Activated CD4-positive, alpha-beta T cell treated with anti-CD3 and anti-CD28 coated beads for 36 hours (primary cell): ENCODE measurements at regions not wholly inside any gene's neighbourhood (a gene's known extent, or its start where the extent isn't known, plus 50 kb on each side); places are given as distances from the start of the nearest gene placed in this dataset.
"Not testable (repeated sequence)": the region's sequence is repeated elsewhere in the genome, so short reads cannot be mapped to it uniquely, and the experiment has no call there.

Source experiments
- ATAC-seq: fragments of 200-7000 bp; cut with Tn5 transposase; one replicate; pipeline ENCODE4 v1.10.0; 2021; ENCODE audit warnings: mild to moderate bottlenecking, moderate library complexity
- CTCF ChIA-PET: fragments of 350-600 bp; sonication (Branson Sonifier 250); formaldehyde crosslinking; loops from one replicate; lab custom pipeline; 2021; ENCODE audit warnings: antibody characterized with exemption; lab: Charles Lee
- POLR2A ChIA-PET: fragments of 350-600 bp; sonication (Branson Sonifier 250); formaldehyde crosslinking; loops from one replicate; lab custom pipeline; 2021; ENCODE audit warnings: antibody characterized with exemption, inconsistent platforms; lab: Charles Lee
- DNase-seq: peaks from one replicate; pipeline ENCODE4 v3.0.0-alpha.2; 2020
- H3K27ac Mint-ChIP-seq: one replicate; pipeline ENCODE4 v1.8.0; 2021; ENCODE audit warnings: mixed read lengths
- H3K27me3 Mint-ChIP-seq: one replicate; pipeline ENCODE4 v1.8.0; 2021; ENCODE audit warnings: mixed read lengths
- H3K36me3 Mint-ChIP-seq: one replicate; pipeline ENCODE4 v1.8.0; 2021; ENCODE audit warnings: low read depth, mixed read lengths
- H3K4me1 Mint-ChIP-seq: one replicate; pipeline ENCODE4 v1.8.0; 2021; ENCODE audit warnings: mixed read lengths
- H3K4me3 Mint-ChIP-seq: one replicate; pipeline ENCODE4 v1.8.0; 2021; ENCODE audit warnings: mild to moderate bottlenecking, moderate library complexity, mixed read lengths
- H3K9me3 Mint-ChIP-seq: one replicate; pipeline ENCODE4 v1.8.0; 2021; ENCODE audit warnings: low read depth, mixed read lengths
- intact Hi-C, 2 experiments: fragments of 100-400 bp; cut with DNase I in 1 of 2; cut with micrococcal nuclease in 1 of 2; formaldehyde crosslinking; loops; one replicate each; pipeline versions ENCODE4 v1.14.2 to v1.15.1; 2022 to 2024; cut with DNase I, micrococcal nuclease

- DNase-seq (no peak), ATAC-seq (no peak)
- intact Hi-C loops = no loop called here
- no peaks in the 10 kb centered on the region for H3K27me3 Mint-ChIP-seq
- POLR2A ChIA-PET = no interaction called here
- CTCF ChIA-PET = no interaction called here
- H3K9me3 Mint-ChIP-seq = peaks cover 3% of the 10 kb centered on the region
- no peak overlapping the region for H3K27ac Mint-ChIP-seq
- no peaks in the 10 kb centered on the region for H3K4me1 Mint-ChIP-seq
- no peaks in the 10 kb centered on the region for H3K36me3 Mint-ChIP-seq
- H3K4me3 Mint-ChIP-seq = no peak overlapping the region
Observed at GRCh38 chr1:104630567-104631149, 881.0 kb downstream of the AMY1C start.

- ATAC-seq (no peak), DNase-seq (no peak)
- ChIA-PET POLR2A (no interaction called here), CTCF (no interaction called here)
- Mint-ChIP-seq H3K4me3 (no peak overlapping the region), H3K27ac (no peak overlapping the region), H3K27me3 (no peaks in the 10 kb centered on the region), H3K4me1 (no peaks in the 10 kb centered on the region), H3K36me3 (no peaks in the 10 kb centered on the region), H3K9me3 (peaks cover 2% of the 10 kb centered on the region)
- intact Hi-C loops = no loop called here
Observed at GRCh38 chr1:104636581-104636980, 886.9 kb downstream of the AMY1C start.

DNA sequence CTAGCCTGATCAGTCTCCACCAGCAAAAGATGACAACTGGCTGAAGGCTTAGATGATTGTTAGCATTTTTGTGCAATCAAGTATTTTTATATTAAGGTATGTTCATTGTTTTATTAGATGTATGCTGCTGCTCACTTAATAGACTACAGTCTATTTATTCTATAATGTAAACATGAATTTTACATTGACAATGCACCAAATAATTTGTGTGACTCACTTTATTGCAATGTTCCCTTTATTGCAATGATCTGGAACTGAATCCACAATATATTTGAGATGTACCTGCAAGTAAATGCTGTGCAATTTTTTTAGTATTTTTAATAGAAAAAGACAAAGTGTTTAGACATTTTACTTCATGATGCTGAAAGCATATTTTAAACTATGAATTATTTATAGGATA is 896.5 kb downstream of the AMY1C start:
- Mint-ChIP-seq H3K27ac (no peak overlapping the region), H3K36me3 (no peaks in the 10 kb centered on the region), H3K27me3 (no peaks in the 10 kb centered on the region), H3K4me3 (no peak overlapping the region), H3K4me1 (no peaks in the 10 kb centered on the region), H3K9me3 (peaks cover 5% of the 10 kb centered on the region)
- ChIA-PET CTCF (no interaction called here), POLR2A (no interaction called here)
- ATAC-seq = no peak
- no peak for DNase-seq
- intact Hi-C loops = loop anchor here in 1 of 2 experiments (10.0 kb wide), 1 partner anchor 1149 kb away; no protein-coding TSS in a partner anchor

GRCh38 chr1:104648269-104648691 is 898.6 kb downstream of the AMY1C start:
- ATAC-seq (no peak), DNase-seq (no peak)
- H3K36me3 Mint-ChIP-seq = no peaks in the 10 kb centered on the region
- H3K9me3 Mint-ChIP-seq = peaks cover 5% of the 10 kb centered on the region
- no peaks in the 10 kb centered on the region for H3K4me1 Mint-ChIP-seq
- POLR2A ChIA-PET = no interaction called here
- H3K27ac Mint-ChIP-seq = no peak overlapping the region
- no peaks in the 10 kb centered on the region for H3K27me3 Mint-ChIP-seq
- no peak overlapping the region for H3K4me3 Mint-ChIP-seq
- intact Hi-C loops = loop anchor here in 1 of 2 experiments (10.0 kb wide), 1 partner anchor 1147 kb away; no protein-coding TSS in a partner anchor
- CTCF ChIA-PET = no interaction called here

- DNase-seq, H3K4me3 Mint-ChIP-seq, ATAC-seq, CTCF ChIA-PET, H3K36me3 Mint-ChIP-seq, H3K27me3 Mint-ChIP-seq, H3K4me1 Mint-ChIP-seq, intact Hi-C loops, H3K9me3 Mint-ChIP-seq, H3K27ac Mint-ChIP-seq, POLR2A ChIA-PET: not testable (repeated sequence)
Observed at GRCh38 chr1:104664374-104664773, 914.7 kb downstream of the AMY1C start.

DNA sequence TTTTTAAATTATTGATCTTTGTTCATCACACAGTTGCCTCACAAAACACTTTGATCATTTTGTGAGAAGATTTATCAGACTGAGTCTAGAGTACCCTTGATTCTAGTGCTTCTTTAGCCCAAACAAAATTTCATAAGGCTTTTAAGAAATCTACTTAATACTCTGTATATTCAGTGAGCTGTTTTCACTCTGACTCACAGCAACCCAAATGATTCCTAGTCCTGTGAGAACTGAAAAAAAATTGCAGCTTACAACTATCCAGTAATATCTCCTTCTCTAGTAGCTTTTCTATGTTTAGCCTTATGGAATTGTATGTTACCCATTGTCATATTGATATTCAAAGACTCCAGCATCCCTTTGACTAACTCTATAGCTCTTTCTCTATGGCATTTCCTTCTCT is 915.6 kb downstream of the AMY1C start:
- POLR2A ChIA-PET = no interaction called here
- CTCF ChIA-PET = no interaction called here
- no peaks in the 10 kb centered on the region for H3K27me3 Mint-ChIP-seq

GRCh38 chr1:104671684-104672353 is 922.1 kb downstream of the AMY1C start:
- ChIA-PET CTCF (no interaction called here), POLR2A (no interaction called here)
- Mint-ChIP-seq H3K4me1 (no peaks in the 10 kb centered on the region), H3K9me3 (peaks cover 3% of the 10 kb centered on the region), H3K27ac (no peak overlapping the region), H3K4me3 (no peak overlapping the region), H3K27me3 (no peaks in the 10 kb centered on the region), H3K36me3 (no peaks in the 10 kb centered on the region)
- no peak for DNase-seq
- intact Hi-C loops = no loop called here
- ATAC-seq = no peak

More for the DNA sequence above, 915.6 kb downstream of the AMY1C start:
- Mint-ChIP-seq H3K27ac (no peak overlapping the region), H3K4me3 (no peak overlapping the region), H3K4me1 (no peaks in the 10 kb centered on the region), H3K9me3 (peaks cover 2% of the 10 kb centered on the region), H3K36me3 (no peaks in the 10 kb centered on the region)
- DNase-seq (no peak), ATAC-seq (no peak)
- intact Hi-C loops = no loop called here

GRCh38 chr1:104699433-104699832 is 949.7 kb downstream of the AMY1C start:
- intact Hi-C loops = no loop called here
- CTCF ChIA-PET = no interaction called here

DNA sequence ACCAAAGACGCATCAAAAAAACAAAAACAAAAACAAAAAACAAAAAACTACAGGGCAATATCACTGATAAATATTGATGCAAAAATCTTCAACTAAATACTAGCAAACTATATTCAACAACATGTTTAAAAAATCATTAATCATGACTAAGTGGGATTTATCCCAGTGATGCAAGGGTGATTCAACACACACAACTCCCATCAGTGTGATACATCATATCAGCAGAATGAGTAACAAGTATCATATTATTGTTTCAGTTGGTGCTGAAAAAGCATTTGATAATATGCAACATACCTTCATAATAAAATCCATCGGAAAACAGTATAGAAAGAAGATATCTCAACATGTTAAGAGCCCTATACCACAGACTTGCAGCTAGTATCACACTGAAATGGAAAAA is 953.0 kb downstream of the AMY1C start:
- H3K4me1 Mint-ChIP-seq = peaks cover 3% of the 10 kb centered on the region
- intact Hi-C loops = no loop called here
- ATAC-seq (no peak), DNase-seq (no peak)
- H3K36me3 Mint-ChIP-seq = no peaks in the 10 kb centered on the region
- no peaks in the 10 kb centered on the region for H3K27me3 Mint-ChIP-seq
- H3K9me3 Mint-ChIP-seq = peaks cover 16% of the 10 kb centered on the region
- H3K4me3 Mint-ChIP-seq = no peak overlapping the region
- CTCF ChIA-PET = no interaction called here
- POLR2A ChIA-PET = no interaction called here
- no peak overlapping the region for H3K27ac Mint-ChIP-seq

More at GRCh38 chr1:104699433-104699832, 949.7 kb downstream of the AMY1C start:
- H3K9me3 Mint-ChIP-seq = peaks cover 29% of the 10 kb centered on the region
- H3K4me1 Mint-ChIP-seq = no peaks in the 10 kb centered on the region
- DNase-seq (no peak), ATAC-seq (no peak)
- POLR2A ChIA-PET = no interaction called here
- no peaks in the 10 kb centered on the region for H3K36me3 Mint-ChIP-seq
- no peak overlapping the region for H3K4me3 Mint-ChIP-seq
- no peak overlapping the region for H3K27ac Mint-ChIP-seq
- no peaks in the 10 kb centered on the region for H3K27me3 Mint-ChIP-seq

DNA sequence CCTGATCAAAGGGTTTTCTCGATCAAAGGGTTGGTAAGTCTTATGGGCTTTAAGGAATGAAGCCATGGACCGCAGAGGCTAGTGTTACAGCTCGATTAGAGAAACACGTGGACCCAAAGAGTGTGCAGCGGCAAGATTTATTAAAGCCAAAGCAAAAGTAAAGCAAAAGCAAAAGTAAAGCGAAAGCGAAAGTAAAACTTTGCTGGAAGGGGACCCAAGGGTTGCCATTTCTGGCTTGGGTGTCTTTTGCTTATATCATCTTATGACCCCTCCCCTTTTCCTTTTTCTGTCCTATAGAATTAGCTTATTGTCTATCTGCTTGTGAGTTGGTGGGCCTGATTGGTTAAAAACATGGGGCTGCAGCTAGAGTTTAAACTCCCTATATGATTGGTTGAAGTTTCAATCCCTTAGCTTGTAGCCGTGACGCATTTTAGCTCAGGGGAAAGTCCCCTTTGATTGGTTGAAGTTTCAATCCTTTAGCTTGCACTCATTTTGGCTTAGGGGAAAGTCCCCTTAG is 957.0 kb downstream of the AMY1C start:
- ATAC-seq = no peak
- POLR2A ChIA-PET = interaction anchor here (0.6 kb wide), 1 partner anchor 1401 kb away, joined by 3 read pairs; no protein-coding TSS in a partner anchor
- no peak for DNase-seq
- Mint-ChIP-seq H3K36me3 (no peaks in the 10 kb centered on the region), H3K27me3 (no peaks in the 10 kb centered on the region), H3K4me1 (peaks cover 3% of the 10 kb centered on the region), H3K27ac (no peak overlapping the region), H3K4me3 (no peak overlapping the region), H3K9me3 (peaks cover 11% of the 10 kb centered on the region)
- CTCF ChIA-PET = no interaction called here
- intact Hi-C loops = no loop called here

- DNase-seq (no peak), ATAC-seq (no peak)
- intact Hi-C loops = no loop called here
- H3K4me1 Mint-ChIP-seq = no peaks in the 10 kb centered on the region
- H3K4me3 Mint-ChIP-seq = no peak overlapping the region
- no peaks in the 10 kb centered on the region for H3K27me3 Mint-ChIP-seq
- CTCF ChIA-PET = no interaction called here
- H3K36me3 Mint-ChIP-seq = no peaks in the 10 kb centered on the region
- peaks cover 10% of the 10 kb centered on the region for H3K9me3 Mint-ChIP-seq
- no peak overlapping the region for H3K27ac Mint-ChIP-seq
- POLR2A ChIA-PET = no interaction called here
Observed at GRCh38 chr1:104718752-104719151, 969.1 kb downstream of the AMY1C start.

GRCh38 chr1:104720741-104721140 is 971.0 kb downstream of the AMY1C start:
- Mint-ChIP-seq H3K27me3 (no peaks in the 10 kb centered on the region), H3K27ac (no peak overlapping the region), H3K4me3 (no peak overlapping the region), H3K9me3 (peaks cover 12% of the 10 kb centered on the region), H3K4me1 (no peaks in the 10 kb centered on the region), H3K36me3 (no peaks in the 10 kb centered on the region)
- intact Hi-C loops = no loop called here
- ATAC-seq (no peak), DNase-seq (no peak)
- ChIA-PET CTCF (no interaction called here), POLR2A (no interaction called here)
